ENCODE measurements at regions not wholly inside any gene's neighbourhood (a gene's known extent, or its start where the extent isn't known, plus 50 kb on each side); places are given as distances from the start of the nearest gene placed in this dataset.

DNA sequence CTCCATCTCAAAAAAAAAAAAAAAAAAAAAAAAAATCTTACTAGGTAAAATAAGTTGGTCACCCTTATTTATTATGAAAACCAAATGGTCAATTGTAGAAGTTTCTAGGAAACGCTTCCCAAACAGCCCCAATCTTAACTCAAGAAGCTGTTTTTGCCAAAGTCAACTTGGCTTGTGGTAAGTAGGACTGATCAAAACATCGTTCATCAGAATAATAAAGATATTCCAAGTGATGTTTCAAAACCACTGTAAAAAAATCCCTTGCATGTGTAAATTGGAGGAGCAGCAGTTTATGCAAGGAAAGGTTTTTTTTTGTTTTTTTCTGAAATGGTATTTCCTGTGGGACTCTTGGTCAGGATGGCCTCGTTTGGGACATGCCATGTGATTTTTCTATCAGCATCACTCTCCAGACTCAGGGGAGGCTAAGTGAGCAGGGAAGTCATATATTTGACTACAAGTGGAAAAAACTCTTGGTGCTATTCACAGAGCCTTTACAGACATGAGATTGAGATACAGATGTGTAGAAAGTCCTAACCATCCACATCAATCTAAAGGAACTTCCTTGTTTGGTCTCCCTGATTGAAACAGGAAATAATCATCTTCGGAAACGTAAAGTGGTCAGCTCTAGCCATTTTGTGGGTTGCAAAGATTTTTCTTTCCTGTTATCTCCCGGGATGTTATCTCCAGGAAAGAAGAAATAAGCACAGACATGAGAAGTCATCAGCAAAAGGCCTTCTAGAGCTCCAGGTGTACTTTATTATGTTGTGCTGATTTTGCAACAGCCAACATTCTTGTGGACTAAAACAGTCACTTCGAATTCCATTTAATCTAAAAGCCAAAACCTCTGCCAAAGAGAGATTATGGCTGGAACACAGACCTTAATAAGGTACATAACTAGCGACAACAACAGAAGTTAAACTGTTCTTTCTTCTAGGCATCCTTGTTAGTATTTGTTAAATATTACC, 177.8 kb downstream of the EDN1 start:
- H3K9me3 ChIP-seq (ENCODE audit: control insufficient read depth in 2 of 2, insufficient read depth in 1 of 2, low read depth in 1 of 2, low read length in 1 of 2) = no peaks in the 10 kb centered on the region
- WGBS, 3 donors = 45 to 64% (median 60%) methylated on average over 8 of the region's 8 CpGs
- H3K4me1 ChIP-seq (ENCODE audit: control insufficient read depth in 3 of 3, insufficient read depth in 2 of 3, low read depth in 1 of 3, low read length in 2 of 3) = no peaks in the 10 kb centered on the region
- H3K27ac ChIP-seq (ENCODE audit: low read depth in 1 of 3, low read length in 2 of 3) = no peak overlapping the region
- FAIRE-seq (no peak), DNase-seq (no peak)
- H3K27me3 ChIP-seq (ENCODE audit: control insufficient read depth in 3 of 3, insufficient read depth in 3 of 3, low read length in 3 of 3) = no peaks in the 10 kb centered on the region
- H3K4me3 ChIP-seq (ENCODE audit: low read depth in 1 of 3, low read length in 3 of 3) = no peak overlapping the region
- no peaks in the 10 kb centered on the region for H3K36me3 ChIP-seq (ENCODE audit: control insufficient read depth in 3 of 3, insufficient read depth in 2 of 3, low read depth in 1 of 3, low read length in 3 of 3)

DNA sequence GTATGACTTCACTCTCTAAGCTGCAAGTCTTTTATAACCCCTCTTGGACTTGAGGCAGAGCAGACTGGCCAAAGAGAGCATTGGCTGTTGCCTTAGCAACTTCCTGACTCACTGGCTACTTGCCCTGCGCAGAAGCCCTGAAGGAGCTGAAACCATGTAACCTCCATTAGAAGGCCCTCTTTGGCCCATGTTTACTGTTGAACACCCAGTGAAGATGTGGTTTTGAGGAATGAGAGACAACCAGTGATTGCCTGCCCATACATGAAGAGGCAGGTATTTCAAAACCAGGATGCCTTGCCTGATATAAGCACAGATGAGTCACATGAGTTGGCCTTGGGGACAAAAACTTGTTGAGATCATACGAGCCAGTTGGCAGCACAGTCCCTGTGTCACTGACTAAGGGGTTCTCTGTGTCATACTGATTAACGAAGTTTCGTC, 182.5 kb downstream of the EDN1 start:
- 67 to 82% (median 78%) methylated on average over 4 of the region's 4 CpGs for WGBS, 3 donors
- Histone ChIP-seq H3K27me3 (ENCODE audit: control insufficient read depth in 3 of 3, insufficient read depth in 3 of 3, low read length in 3 of 3) (no peaks in the 10 kb centered on the region), H3K36me3 (ENCODE audit: control insufficient read depth in 3 of 3, insufficient read depth in 2 of 3, low read depth in 1 of 3, low read length in 3 of 3) (no peaks in the 10 kb centered on the region), H3K4me1 (ENCODE audit: control insufficient read depth in 3 of 3, insufficient read depth in 2 of 3, low read depth in 1 of 3, low read length in 2 of 3) (peaks cover 0 to 5% (median 0%) of the 10 kb centered on the region in 3 donors), H3K27ac (ENCODE audit: low read depth in 1 of 3, low read length in 2 of 3) (no peak overlapping the region), H3K9me3 (ENCODE audit: control insufficient read depth in 2 of 2, insufficient read depth in 1 of 2, low read depth in 1 of 2, low read length in 1 of 2) (no peaks in the 10 kb centered on the region), H3K4me3 (ENCODE audit: low read depth in 1 of 3, low read length in 3 of 3) (no peak overlapping the region)
- DNase-seq = peak; percentile 20 to 35
- no peak for FAIRE-seq

DNA sequence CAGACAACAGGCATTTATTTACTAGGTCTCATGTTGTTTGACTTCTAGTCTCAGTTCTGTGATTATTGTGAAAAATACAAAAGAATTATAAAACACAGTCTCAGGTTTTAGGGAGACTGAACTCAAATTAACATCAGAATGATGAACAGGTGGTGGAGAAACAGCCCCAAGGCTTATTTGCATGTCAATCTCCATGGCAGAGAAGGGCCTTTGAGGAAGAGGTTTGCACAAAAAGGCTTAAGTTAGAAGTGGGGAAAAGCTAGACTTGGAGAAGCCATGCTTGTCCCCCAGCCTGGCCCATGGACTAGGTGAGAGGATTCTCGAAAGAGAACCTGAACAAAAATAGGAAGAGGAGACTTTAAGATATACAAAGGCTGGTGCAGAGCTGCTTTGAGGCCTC, 183.3 kb downstream of the EDN1 start:
- H3K4me3 ChIP-seq (ENCODE audit: low read depth in 1 of 3, low read length in 3 of 3) = no peak overlapping the region
- H3K27me3 ChIP-seq (ENCODE audit: control insufficient read depth in 3 of 3, insufficient read depth in 3 of 3, low read length in 3 of 3) = no peaks in the 10 kb centered on the region
- H3K9me3 ChIP-seq (ENCODE audit: control insufficient read depth in 2 of 2, insufficient read depth in 1 of 2, low read depth in 1 of 2, low read length in 1 of 2) = no peaks in the 10 kb centered on the region
- H3K27ac ChIP-seq (ENCODE audit: low read depth in 1 of 3, low read length in 2 of 3) = peak overlapping the region in 1 of 3 donors; percentile 63
- WGBS, 3 donors = 75 to 83% (median 79%) methylated on average over 1 of the region's 1 CpG
- FAIRE-seq (no peak), DNase-seq (no peak)
- H3K36me3 ChIP-seq (ENCODE audit: control insufficient read depth in 3 of 3, insufficient read depth in 2 of 3, low read depth in 1 of 3, low read length in 3 of 3) = no peaks in the 10 kb centered on the region
- H3K4me1 ChIP-seq (ENCODE audit: control insufficient read depth in 3 of 3, insufficient read depth in 2 of 3, low read depth in 1 of 3, low read length in 2 of 3) = peaks cover 0 to 5% (median 0%) of the 10 kb centered on the region in 3 donors

DNA sequence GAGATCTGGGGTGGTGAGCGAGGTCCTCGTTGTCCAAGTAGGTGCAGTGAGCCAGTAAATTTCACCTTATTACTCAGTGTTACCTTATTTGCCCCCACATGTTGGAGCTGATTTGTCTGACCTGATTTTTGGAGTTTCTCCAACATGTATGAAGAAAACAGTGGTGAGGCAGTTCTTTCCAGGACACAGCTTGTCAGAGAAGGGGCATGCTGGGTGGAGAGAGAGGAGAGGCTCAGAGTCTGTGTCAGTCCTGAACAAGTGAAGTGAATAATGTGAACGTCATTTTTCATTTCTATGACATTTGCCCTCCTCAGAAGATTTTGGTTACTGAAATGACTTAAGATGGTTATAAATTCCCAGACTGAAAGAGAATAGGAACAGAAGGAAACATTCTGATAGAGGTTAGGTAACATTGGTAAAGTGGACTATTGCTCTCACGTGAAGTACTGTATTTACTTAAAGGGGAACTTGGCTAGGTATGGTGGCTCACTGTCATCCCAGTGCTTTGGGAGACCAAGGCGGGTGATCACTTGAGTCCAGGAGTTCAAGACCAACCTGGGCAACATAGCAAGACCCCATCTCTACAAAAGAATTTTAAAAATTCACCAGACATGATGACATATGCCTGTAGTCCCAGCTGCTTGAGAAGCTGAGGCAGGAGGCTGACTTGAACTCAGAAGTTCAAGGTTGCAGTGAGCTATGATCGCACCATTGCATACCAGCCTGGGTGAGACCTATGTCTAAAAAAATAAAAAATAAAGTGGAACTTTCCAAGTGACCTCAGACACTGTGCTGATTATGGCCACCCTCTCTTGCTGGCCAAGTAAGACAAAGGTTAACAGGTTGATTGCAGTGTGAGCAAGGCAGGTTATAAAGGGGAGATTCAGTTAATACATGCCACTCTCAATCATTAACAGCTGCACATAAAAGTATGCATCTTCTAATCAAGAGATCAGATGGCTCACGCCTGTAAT, 184.3 kb downstream of the EDN1 start:
- Histone ChIP-seq H3K27me3 (ENCODE audit: control insufficient read depth in 3 of 3, insufficient read depth in 3 of 3, low read length in 3 of 3) (no peaks in the 10 kb centered on the region), H3K36me3 (ENCODE audit: control insufficient read depth in 3 of 3, insufficient read depth in 2 of 3, low read depth in 1 of 3, low read length in 3 of 3) (no peaks in the 10 kb centered on the region), H3K4me3 (ENCODE audit: low read depth in 1 of 3, low read length in 3 of 3) (no peak overlapping the region), H3K9me3 (ENCODE audit: control insufficient read depth in 2 of 2, insufficient read depth in 1 of 2, low read depth in 1 of 2, low read length in 1 of 2) (no peaks in the 10 kb centered on the region), H3K27ac (ENCODE audit: low read depth in 1 of 3, low read length in 2 of 3) (peak overlapping the region in 2 of 3 donors; percentile 25 to 63), H3K4me1 (ENCODE audit: control insufficient read depth in 3 of 3, insufficient read depth in 2 of 3, low read depth in 1 of 3, low read length in 2 of 3) (peaks cover 0 to 5% (median 0%) of the 10 kb centered on the region in 3 donors)
- FAIRE-seq (no peak), DNase-seq (peak; percentile 68 to 90)
- WGBS, 3 donors = 31 to 69% (median 43%) methylated on average over 7 of the region's 7 CpGs

DNA sequence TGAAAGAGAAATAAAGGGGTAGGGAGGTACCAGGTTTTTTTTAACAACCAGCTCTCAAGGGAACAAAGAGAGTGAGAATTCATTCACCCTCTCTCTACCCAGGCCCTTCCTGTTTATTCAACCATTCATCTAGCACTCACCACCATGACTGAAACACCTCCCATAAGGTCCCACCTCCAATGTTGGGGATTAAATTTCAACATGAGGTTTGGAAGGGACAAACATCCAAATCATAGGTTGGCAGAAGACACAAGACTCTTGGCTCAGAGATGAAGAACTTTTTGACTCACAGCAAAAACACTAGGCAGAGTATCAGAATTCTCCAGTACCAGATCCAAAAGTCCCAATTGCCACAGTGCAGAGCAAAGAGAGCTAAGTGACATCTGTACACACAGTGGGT, 186.3 kb downstream of the EDN1 start:
- no peaks in the 10 kb centered on the region for H3K9me3 ChIP-seq (ENCODE audit: control insufficient read depth in 2 of 2, insufficient read depth in 1 of 2, low read depth in 1 of 2, low read length in 1 of 2)
- peaks cover 0 to 5% (median 0%) of the 10 kb centered on the region in 3 donors for H3K4me1 ChIP-seq (ENCODE audit: control insufficient read depth in 3 of 3, insufficient read depth in 2 of 3, low read depth in 1 of 3, low read length in 2 of 3)
- DNase-seq = no peak
- no peaks in the 10 kb centered on the region for H3K27me3 ChIP-seq (ENCODE audit: control insufficient read depth in 3 of 3, insufficient read depth in 3 of 3, low read length in 3 of 3)
- H3K36me3 ChIP-seq (ENCODE audit: control insufficient read depth in 3 of 3, insufficient read depth in 2 of 3, low read depth in 1 of 3, low read length in 3 of 3) = no peaks in the 10 kb centered on the region
- FAIRE-seq = no peak
- H3K4me3 ChIP-seq (ENCODE audit: low read depth in 1 of 3, low read length in 3 of 3) = no peak overlapping the region
- no peak overlapping the region for H3K27ac ChIP-seq (ENCODE audit: low read depth in 1 of 3, low read length in 2 of 3)

DNA sequence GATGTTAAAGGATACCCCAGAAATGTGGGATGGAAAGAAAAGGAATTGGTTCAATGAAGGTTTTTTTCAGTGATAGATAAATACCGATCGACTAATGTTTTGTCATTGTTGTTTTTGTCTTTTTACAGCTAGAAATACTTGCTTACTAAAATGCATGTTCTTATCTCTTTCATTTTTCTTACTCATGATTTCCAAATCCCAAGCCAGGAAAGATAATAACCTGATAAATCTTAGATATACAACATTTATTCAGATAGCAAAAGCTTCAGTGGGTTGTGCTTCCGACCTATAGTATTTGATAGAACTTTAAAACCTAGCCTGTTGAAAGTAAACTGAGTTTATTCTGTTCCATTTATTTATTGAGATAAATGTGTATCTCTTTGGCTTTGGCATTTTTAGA, 187.5 kb downstream of the EDN1 start:
- DNase-seq (no peak), FAIRE-seq (no peak)
- H3K27me3 ChIP-seq (ENCODE audit: control insufficient read depth in 3 of 3, insufficient read depth in 3 of 3, low read length in 3 of 3) = no peaks in the 10 kb centered on the region
- peaks cover 0 to 8% (median 0%) of the 10 kb centered on the region in 3 donors for H3K4me1 ChIP-seq (ENCODE audit: control insufficient read depth in 3 of 3, insufficient read depth in 2 of 3, low read depth in 1 of 3, low read length in 2 of 3)
- no peak overlapping the region for H3K4me3 ChIP-seq (ENCODE audit: low read depth in 1 of 3, low read length in 3 of 3)
- H3K9me3 ChIP-seq (ENCODE audit: control insufficient read depth in 2 of 2, insufficient read depth in 1 of 2, low read depth in 1 of 2, low read length in 1 of 2) = no peaks in the 10 kb centered on the region
- 79 to 86% (median 85%) methylated on average over 3 of the region's 3 CpGs for WGBS, 3 donors
- H3K27ac ChIP-seq (ENCODE audit: low read depth in 1 of 3, low read length in 2 of 3) = no peak overlapping the region
- H3K36me3 ChIP-seq (ENCODE audit: control insufficient read depth in 3 of 3, insufficient read depth in 2 of 3, low read depth in 1 of 3, low read length in 3 of 3) = no peaks in the 10 kb centered on the region

DNA sequence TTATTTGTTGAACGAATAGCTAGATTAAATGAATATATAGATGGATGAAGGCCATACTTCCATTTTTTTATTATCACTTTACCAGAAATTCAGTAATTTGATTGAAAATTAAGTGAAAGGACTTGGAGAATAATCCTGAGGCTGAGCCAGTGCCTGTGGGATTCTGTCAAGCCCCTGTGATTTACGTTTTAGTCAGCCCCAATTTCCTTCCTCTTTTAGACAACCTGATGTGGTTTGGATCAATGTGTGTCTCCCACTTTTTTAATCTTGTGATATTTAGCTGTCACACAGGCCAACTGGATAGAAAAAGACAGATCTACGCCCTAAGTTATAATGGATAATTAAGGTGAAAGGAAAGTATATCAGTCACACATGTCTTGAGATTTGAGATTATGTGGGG, 188.8 kb downstream of the EDN1 start:
- WGBS, 3 donors = 77 to 85% (median 82%) methylated on average over 3 of the region's 3 CpGs

DNA sequence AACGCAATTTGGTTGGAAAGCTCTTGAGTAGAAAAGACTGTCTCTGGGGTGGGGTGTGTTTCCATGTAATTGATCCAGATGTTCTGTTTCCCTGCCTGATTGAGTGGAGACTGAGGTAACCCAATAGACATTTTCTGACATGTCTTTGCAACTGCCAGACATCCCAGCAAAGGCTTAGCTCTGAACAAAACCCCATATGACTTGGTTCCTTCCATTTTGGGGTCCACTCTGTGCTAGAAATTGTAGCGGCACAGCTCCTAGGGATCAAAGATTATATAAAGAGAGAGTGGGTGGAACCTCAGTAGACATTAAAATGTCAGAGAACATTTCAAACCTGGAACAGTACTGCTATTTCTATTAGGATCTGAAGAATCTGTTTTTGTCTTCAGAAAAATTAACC, 189.3 kb downstream of the EDN1 start:
- WGBS, 3 donors = 96 to 98% (median 97%) methylated on average over 2 of the region's 2 CpGs
- Histone ChIP-seq H3K9me3 (ENCODE audit: control insufficient read depth in 2 of 2, insufficient read depth in 1 of 2, low read depth in 1 of 2, low read length in 1 of 2) (no peaks in the 10 kb centered on the region), H3K27ac (ENCODE audit: low read depth in 1 of 3, low read length in 2 of 3) (no peak overlapping the region), H3K36me3 (ENCODE audit: control insufficient read depth in 3 of 3, insufficient read depth in 2 of 3, low read depth in 1 of 3, low read length in 3 of 3) (no peaks in the 10 kb centered on the region), H3K27me3 (ENCODE audit: control insufficient read depth in 3 of 3, insufficient read depth in 3 of 3, low read length in 3 of 3) (no peaks in the 10 kb centered on the region), H3K4me1 (ENCODE audit: control insufficient read depth in 3 of 3, insufficient read depth in 2 of 3, low read depth in 1 of 3, low read length in 2 of 3) (peaks cover 2 to 15% (median 2%) of the 10 kb centered on the region in 3 donors), H3K4me3 (ENCODE audit: low read depth in 1 of 3, low read length in 3 of 3) (no peak overlapping the region)
- FAIRE-seq = no peak
- no peak for DNase-seq

More for the DNA sequence above, 188.8 kb downstream of the EDN1 start:
- Histone ChIP-seq H3K36me3 (ENCODE audit: control insufficient read depth in 3 of 3, insufficient read depth in 2 of 3, low read depth in 1 of 3, low read length in 3 of 3) (no peaks in the 10 kb centered on the region), H3K27ac (ENCODE audit: low read depth in 1 of 3, low read length in 2 of 3) (no peak overlapping the region), H3K4me3 (ENCODE audit: low read depth in 1 of 3, low read length in 3 of 3) (no peak overlapping the region), H3K4me1 (ENCODE audit: control insufficient read depth in 3 of 3, insufficient read depth in 2 of 3, low read depth in 1 of 3, low read length in 2 of 3) (peaks cover 2 to 12% (median 2%) of the 10 kb centered on the region in 3 donors), H3K27me3 (ENCODE audit: control insufficient read depth in 3 of 3, insufficient read depth in 3 of 3, low read length in 3 of 3) (no peaks in the 10 kb centered on the region), H3K9me3 (ENCODE audit: control insufficient read depth in 2 of 2, insufficient read depth in 1 of 2, low read depth in 1 of 2, low read length in 1 of 2) (no peaks in the 10 kb centered on the region)
- no peak for DNase-seq
- no peak for FAIRE-seq

All from small intestine (tissue), 7 donors.